ENCODE measurements at regions not wholly inside any gene's neighbourhood (a gene's known extent, or its start where the extent isn't known, plus 50 kb on each side); places are given as distances from the start of the nearest gene placed in this dataset.

DNA sequence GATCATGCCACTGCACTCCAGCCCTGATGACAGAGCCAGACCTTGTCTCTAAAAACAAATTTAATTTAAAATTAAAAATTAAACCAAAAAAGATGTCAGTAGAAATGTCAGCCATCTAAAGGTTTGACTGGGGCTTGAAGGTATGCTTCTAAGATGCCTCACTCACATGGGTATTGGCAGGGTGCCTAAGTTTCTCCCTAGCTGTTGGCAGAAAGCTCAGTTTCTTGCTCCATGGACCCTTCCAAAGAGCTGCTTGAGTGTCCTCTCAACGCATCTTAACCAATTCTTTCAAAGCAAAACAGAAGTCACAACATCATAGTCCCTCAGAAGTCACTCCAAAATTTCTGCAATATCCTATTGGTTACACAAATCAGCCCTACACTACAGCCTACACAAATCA is 231.0 kb upstream of the ADGRL2 start:
- DNase-seq: no peak

DNA sequence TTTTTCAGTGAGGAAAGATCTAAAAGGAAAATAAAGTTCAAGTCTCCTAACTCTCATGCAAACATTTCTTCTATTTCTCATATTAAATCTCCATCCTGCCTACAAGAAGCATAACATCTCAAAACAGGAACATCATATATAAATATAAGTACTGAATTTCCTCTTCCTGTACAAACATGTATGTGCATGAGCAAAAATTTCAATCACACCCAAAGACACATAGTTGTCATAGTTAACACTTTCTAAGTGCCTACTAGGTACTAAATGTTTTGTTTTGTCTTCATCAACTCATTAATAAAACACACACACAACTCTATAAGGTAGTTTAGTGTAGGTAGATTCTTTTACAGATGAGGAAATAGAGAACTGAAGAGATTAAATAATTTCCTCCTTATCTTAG is 237.1 kb upstream of the ADGRL2 start:
- DNase-seq: no peak

DNA sequence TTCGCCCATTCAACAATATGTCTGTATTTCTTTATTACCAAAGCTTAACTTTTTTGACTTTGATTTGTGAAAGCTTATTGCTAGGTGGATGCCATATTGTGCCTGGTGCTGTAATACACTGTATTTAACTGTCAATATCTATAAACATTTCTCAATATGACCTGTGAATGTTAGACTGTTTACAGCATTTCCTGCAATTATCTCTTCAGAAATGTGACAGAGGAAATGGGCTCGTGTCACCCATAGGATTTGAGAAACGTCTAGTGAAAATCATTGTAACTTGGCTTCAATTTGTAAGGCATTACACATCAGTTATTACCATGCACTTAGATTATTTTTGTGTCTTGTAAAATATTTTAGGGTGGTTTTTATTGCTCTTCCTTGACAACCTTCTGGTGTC is 237.8 kb upstream of the ADGRL2 start:
- DNase-seq: no peak

- DNase-seq: no peak
Observed at GRCh38 chr1:81560629-81561028, 240.1 kb upstream of the ADGRL2 start.

DNA sequence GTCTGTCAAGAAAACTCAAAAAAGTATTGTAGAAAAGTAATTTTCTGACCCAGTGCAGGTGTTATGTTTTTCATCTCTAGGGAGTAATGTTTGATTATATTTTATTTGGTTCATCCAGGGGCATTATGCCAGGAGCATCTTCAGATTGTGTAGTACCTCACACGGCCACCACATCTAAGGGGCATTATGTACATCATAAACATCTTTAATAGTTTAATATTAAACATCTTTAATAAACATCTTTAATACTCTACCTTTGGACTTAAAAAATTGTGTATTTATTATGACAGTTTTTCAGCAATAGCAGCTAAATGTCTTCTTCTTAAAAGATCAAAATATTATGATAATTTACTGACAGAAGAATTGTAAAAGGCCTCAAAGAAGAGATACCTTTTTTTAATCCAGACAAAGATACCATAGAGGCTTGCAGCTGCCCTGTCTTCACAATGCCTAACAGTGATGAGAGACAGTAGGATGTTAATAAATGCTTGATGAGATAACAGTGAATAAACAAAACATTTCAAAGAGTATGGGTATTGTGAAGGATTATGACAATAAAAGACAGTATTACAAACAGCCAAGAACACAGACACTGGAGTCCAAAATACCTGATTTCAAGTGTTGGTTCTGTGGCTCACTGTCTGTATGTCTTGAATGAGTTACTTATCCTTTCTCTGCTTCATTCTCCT is 240.9 kb upstream of the ADGRL2 start:
- no peak for DNase-seq

GRCh38 chr1:81558291-81559076 is 242.2 kb upstream of the ADGRL2 start:
- no peak for DNase-seq

DNA sequence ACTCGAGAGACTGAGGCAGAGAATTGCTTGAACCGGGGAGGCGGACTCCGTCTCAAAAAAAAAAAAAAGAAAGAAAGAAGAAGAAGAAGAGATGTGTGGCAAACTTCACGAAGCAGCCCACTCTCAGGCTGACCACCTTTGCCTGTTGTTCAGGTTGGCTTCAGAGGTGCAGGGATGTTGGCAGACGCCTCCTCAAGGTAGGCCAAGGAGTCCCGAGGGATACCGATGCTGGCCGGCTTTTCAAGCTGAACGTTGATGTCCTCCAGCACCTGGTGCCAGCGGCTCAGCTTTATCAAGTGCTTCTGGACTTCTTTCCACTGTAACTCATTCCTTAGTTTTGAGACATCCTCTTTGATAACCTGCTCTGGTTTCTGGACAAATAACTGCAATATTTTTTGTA is 243.8 kb upstream of the ADGRL2 start:
- no peak for DNase-seq

DNA sequence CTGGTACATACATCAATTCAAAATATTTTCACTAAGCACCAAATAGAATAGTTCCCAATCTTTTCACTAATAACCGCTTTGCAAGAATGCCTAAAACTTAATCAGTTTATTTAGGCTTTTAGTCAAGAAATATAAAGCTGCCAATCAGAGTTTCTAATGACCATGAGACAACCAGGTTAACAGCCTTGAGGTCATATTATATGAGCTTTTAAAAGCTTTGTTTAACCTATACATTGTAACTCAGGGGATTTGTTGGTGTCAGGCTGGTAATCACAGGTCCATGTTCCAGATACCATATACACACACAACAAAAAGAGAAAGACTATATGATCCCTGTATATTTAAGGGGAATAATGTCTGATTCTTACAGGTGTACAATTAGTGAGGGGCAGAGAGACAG is 246.2 kb upstream of the ADGRL2 start:
- DNase-seq: no peak

GRCh38 chr1:81554108-81554507 is 246.6 kb upstream of the ADGRL2 start:
- DNase-seq: no peak

DNA sequence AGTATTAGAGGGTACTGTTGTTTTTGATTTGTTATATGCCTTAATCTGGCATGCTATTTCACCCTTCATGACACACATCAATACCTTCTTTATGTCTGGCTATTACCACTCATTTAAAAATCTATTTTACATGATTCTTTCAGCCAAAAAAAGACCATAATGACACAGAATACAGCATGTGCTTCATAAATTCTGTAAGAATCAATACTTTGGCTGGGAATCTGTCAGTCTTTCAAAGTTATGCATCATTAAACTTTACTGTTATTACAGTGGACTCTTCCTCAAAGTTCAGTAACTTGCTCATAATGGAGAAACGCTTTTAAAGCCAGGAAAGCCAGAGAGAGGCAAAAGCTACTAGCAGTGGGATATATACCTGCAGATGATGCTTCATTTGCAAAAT is 247.2 kb upstream of the ADGRL2 start:
- DNase-seq: no peak

- DNase-seq: no peak
Observed at GRCh38 chr1:81551946-81552345, 248.8 kb upstream of the ADGRL2 start.

DNA sequence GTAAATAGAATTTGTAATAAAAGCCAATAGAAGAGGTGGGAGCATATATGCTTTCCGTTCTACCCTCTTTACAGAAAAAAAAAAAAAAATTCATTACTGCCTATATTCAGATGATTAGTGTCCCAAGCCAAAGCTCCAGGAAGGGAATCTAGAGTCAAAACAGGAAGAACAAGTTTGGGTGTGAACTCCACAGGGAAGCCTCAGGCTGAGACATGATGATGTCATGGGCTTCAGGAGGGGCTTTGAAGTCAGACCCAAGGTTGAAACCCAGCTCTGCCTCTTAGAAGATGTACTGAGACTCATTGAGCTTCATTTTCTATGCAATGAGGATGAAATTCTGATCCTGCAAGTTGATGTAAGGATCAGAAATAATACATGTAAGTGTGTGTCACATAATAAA is 250.0 kb upstream of the ADGRL2 start:
- no peak for DNase-seq

DNA sequence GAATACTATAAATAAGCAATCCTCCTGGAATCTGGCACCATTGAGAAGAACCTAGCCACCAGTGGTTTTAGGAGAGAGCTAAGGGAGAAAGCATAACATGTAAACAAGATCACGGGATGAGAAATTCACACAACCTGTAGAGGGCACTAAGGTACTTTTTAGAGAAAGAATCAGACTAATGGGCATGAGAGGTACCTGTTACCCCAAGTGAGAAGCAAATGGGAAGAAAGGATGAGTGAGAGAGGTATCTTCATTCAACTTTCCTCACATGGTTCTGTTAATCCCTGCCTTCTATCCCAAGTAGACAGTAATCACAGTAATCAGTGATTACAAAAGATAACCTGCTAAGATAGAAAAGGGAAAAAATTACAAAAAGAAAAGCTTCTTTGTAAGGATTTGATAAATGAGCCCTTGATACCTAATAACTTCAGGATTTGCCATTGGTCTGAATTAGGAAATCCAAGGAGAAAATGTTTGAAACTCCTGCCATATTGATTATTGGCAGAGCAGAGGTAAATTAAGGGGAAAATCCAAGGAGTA is 251.1 kb upstream of the ADGRL2 start:
- DNase-seq: peak; percentile 3

GRCh38 chr1:81548918-81549587 is 251.7 kb upstream of the ADGRL2 start:
- no peak for DNase-seq

DNA sequence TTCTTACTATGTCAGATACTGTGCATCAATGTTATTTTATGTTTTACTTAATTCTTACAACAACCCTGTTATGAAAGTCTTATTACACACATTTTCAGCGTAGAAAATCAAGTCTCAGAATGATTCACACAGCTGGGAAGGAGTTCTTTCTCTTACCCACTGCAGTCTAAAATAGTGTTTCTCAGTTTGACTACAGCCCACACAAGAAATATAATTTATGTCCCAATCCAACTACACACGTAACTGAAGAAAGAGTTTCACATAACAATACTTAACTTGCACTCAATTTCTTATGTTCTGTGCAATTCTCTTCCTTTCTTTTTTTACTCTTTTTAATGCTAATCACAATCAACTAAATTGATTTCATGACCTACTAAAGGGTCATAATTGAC is 252.8 kb upstream of the ADGRL2 start:
- no peak for DNase-seq

DNA sequence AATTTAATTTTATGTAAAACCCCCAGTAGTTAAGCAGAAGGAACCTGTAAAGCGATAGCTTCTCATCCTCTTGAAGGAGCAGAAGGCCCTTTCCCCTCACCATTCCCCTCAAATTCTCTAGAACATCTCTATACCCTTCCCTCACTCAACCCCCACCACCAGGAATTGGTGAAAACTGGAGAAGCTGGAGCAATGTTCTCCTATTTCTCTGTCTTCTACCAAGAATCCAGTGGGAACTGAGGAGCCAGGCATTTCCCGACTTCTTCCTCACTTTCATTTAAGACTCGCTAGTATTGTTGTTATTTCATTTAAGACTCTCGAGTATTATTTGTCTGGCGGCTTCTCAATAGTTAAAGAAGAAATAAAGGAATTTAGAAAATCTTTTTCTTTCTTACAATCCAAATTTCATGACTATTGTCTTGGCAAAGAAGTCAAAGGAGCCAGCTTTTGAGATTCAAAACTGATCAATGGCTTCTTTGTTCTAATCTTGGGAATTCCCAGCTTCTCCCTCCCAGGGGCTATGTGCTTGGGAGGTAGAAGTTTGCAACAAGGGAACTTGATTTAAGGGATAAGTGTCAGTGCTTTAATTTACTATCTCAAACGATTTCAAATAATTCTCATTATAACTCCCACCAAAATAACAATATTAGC is 253.3 kb upstream of the ADGRL2 start:
- no peak for DNase-seq

DNA sequence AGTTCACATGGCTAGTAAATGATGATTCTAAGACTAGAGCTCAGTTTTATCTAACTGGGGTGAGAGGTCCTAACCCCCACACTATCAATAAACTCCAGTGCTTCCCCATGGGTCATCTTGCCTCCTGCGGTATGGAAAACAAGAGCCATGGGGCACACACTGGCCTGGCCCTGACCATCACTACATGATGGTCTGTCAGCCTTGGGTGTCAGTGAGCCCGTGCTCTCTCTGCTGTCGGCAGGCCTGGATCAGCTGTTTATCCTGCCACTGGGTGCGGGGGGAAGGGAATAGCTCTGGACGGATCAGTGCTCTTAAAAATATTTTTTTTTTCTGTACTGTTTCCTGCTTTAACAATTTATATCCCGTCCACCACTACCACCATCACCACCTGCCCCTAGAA is 255.0 kb upstream of the ADGRL2 start:
- no peak for DNase-seq

- no peak for DNase-seq
Observed at GRCh38 chr1:81543764-81544163, 257.0 kb upstream of the ADGRL2 start.

GRCh38 chr1:81542196-81542595 is 258.5 kb upstream of the ADGRL2 start:
- DNase-seq: no peak

GRCh38 chr1:81540216-81540615 is 260.5 kb upstream of the ADGRL2 start:
- DNase-seq: no peak

- DNase-seq: no peak
Observed at GRCh38 chr1:81529014-81529413, 271.7 kb upstream of the ADGRL2 start.

DNA sequence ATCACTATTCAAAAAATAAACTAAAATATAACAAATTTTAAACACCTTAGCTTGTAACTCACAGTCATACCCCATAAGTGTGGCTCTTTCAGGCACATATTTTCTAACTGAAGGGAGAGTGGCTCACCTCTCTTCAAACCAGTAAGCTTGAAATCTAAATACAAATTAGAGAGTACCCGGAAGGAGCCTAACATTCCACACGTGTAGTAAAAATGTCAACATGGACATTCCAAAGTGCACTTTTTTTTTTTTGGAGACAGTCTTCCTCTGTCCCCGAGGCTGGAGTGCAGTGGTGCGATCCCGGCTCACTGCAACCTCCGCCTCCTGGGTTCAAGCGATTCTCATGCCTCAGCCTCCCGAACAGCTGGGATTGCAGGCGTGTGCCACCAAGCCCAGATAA is 275.6 kb upstream of the ADGRL2 start:
- DNase-seq: no peak

DNA sequence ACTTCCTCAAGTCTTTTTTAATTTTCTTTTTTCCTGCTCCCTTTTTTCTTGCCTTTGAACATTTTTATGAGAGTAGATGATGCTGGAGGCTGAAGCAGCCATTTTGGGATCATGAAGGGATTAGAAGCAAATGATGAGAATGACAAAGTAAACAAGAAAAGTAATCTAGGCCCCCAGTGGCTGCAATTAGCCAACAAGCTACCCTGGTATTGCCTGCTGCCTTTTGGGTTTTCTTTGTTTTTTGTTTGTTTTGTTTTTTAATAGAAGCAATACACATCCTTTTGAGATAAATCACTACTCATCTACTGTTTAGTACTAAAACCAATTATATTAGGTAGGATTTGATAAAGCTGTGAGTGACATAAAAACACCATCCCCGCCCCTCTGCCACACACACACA is 280.7 kb upstream of the ADGRL2 start:
- no peak for DNase-seq
